BE2C (cell line): ENCODE measurements at regions not wholly inside any gene's neighbourhood (a gene's known extent, or its start where the extent isn't known, plus 50 kb on each side); places are given as distances from the start of the nearest gene placed in this dataset.

Experiments used
- DNase-seq: peaks from one replicate; pipeline ENCODE4 v3.0.0-alpha.2; 2020
- H3K27me3 ChIP-seq: fragments of 250-450 bp; sonication (Bioruptor Pico); 2 replicates; pipeline ENCODE4 v1.5.1; 2020; ENCODE audit warnings: mild to moderate bottlenecking
- H3K36me3 ChIP-seq: fragments of 250-450 bp; sonication (Bioruptor Pico); 2 replicates; pipeline ENCODE4 v1.5.1; 2020; ENCODE audit warnings: mild to moderate bottlenecking
- H3K4me1 ChIP-seq: fragments of 250-450 bp; sonication (Bioruptor Pico); 2 replicates; pipeline ENCODE4 v1.5.1; 2020
- H3K4me3 ChIP-seq: 2 replicates; pipeline ENCODE4 v1.5.1; 2011; ENCODE audit warnings: low read depth, low read length
- H3K9me3 ChIP-seq: fragments of 250-450 bp; sonication (Bioruptor Pico); 2 replicates; pipeline ENCODE4 v1.5.1; 2020
- CTCF ChIP-seq: IDR thresholded peaks from 2 replicates; pipeline ENCODE4 v1.5.1; 2012; ENCODE audit warnings: mild to moderate bottlenecking, low read depth, low read length

- H3K9me3 ChIP-seq, result no peaks in the 10 kb centered on the region
- H3K27me3 ChIP-seq, result no peaks in the 10 kb centered on the region
- no peaks in the 10 kb centered on the region for H3K36me3 ChIP-seq
- no peak for TF ChIP-seq CTCF
- DNase-seq, result no peak
- no peak overlapping the region for H3K4me3 ChIP-seq
- no peaks in the 10 kb centered on the region for H3K4me1 ChIP-seq
Measured at GRCh38 chr12:19896041-19896440, 456.7 kb downstream of the AEBP2 start.

GRCh38 chr12:19896534-19896933 is 457.2 kb downstream of the AEBP2 start:
- H3K9me3 ChIP-seq, result no peaks in the 10 kb centered on the region
- no peak for TF ChIP-seq CTCF
- no peak for DNase-seq
- H3K4me3 ChIP-seq, result no peak overlapping the region
- no peaks in the 10 kb centered on the region for H3K4me1 ChIP-seq
- H3K27me3 ChIP-seq, result no peaks in the 10 kb centered on the region
- H3K36me3 ChIP-seq, result no peaks in the 10 kb centered on the region

- no peaks in the 10 kb centered on the region for H3K36me3 ChIP-seq
- no peak for TF ChIP-seq CTCF
Measured at GRCh38 chr12:19897900-19898408, 458.7 kb downstream of the AEBP2 start.

DNA sequence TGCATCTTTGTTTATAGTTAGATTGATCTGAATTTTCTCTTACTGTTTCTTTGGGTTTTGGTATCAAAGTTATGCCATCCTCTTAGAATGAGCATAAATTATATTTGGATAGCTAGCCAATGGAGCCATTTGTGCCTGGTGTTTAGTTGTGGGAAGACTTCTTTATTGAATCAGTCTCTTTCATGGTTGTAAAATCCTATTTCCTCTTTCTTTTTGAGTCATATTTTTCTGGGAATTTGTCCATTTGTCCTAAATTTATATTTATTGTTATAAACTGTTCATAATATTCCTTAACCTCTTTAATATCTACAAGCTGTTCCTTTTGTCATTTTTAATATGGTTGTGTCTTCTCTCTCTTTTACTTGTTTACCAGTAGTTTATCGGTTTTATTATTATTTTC is 462.5 kb downstream of the AEBP2 start:
- Histone ChIP-seq H3K9me3 (no peaks in the 10 kb centered on the region), H3K27me3 (no peaks in the 10 kb centered on the region), H3K36me3 (no peaks in the 10 kb centered on the region), H3K4me3 (no peak overlapping the region), H3K4me1 (no peaks in the 10 kb centered on the region)
- TF ChIP-seq CTCF, result no peak
- no peak for DNase-seq

More at GRCh38 chr12:19897900-19898408, 458.7 kb downstream of the AEBP2 start:
- DNase-seq, result no peak
- no peaks in the 10 kb centered on the region for H3K9me3 ChIP-seq
- H3K4me3 ChIP-seq, result no peak overlapping the region
- no peaks in the 10 kb centered on the region for H3K27me3 ChIP-seq
- no peaks in the 10 kb centered on the region for H3K4me1 ChIP-seq

GRCh38 chr12:19904819-19905218 is 463.5 kb upstream of the PDE3A start:
- Histone ChIP-seq H3K4me1 (no peaks in the 10 kb centered on the region), H3K9me3 (no peaks in the 10 kb centered on the region), H3K27me3 (no peaks in the 10 kb centered on the region), H3K36me3 (no peaks in the 10 kb centered on the region), H3K4me3 (no peak overlapping the region)
- TF ChIP-seq CTCF, result no peak
- DNase-seq, result no peak

DNA sequence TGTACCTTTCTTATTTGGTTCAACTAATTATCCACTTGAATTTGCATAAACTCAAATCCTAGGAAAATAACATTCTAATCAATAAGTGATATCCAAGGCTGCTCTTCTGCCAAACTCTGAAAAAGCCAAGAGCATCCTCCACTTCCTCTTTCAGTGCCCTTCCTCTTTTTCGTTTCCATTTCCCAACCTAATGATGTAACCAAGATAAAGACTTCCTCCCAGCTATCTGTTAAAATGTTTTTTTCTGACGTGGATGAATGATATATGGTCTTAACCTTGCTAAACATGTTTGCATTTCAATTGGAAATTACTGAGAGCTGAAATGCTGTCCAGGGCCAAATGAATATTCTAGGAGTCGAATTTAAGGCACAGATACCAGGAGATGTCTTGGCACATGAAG is 459.5 kb upstream of the PDE3A start:
- H3K27me3 ChIP-seq, result no peaks in the 10 kb centered on the region
- H3K4me3 ChIP-seq, result no peak overlapping the region
- H3K36me3 ChIP-seq, result no peaks in the 10 kb centered on the region
- H3K4me1 ChIP-seq, result no peaks in the 10 kb centered on the region
- no peak for TF ChIP-seq CTCF
- no peaks in the 10 kb centered on the region for H3K9me3 ChIP-seq
- no peak for DNase-seq
